Duodenal mucosa (tissue), 2 donors: ENCODE measurements at regions not wholly inside any gene's neighbourhood (a gene's known extent, or its start where the extent isn't known, plus 50 kb on each side); places are given as distances from the start of the nearest gene placed in this dataset.

Experiments
- H3K27ac ChIP-seq: one replicate; pipeline ENCODE4 v1.7.0; 2013; ENCODE audit warnings: low read depth, low read length
- H3K27me3 ChIP-seq, 2 donors: one replicate each; pipeline ENCODE4 v1.7.0; 2013; ENCODE audit warnings: low read length in 2 of 2, control low read depth in 1 of 2; ENCODE audit not compliant: insufficient read depth in 2 of 2, control insufficient read depth in 1 of 2
- H3K36me3 ChIP-seq, 2 donors: one replicate each; pipeline ENCODE4 v1.7.0; 2013; ENCODE audit warnings: low read length in 2 of 2, control low read depth in 1 of 2; ENCODE audit not compliant: insufficient read depth in 2 of 2, control insufficient read depth in 1 of 2
- H3K4me1 ChIP-seq, 2 donors: one replicate each; pipeline ENCODE4 v1.7.0; 2013; ENCODE audit warnings: low read length in 2 of 2, control low read depth in 1 of 2; ENCODE audit not compliant: insufficient read depth in 2 of 2, control insufficient read depth in 1 of 2
- H3K4me3 ChIP-seq, 2 donors: one replicate each; pipeline ENCODE4 v1.7.0; 2013; ENCODE audit warnings: low read length in 2 of 2, low read depth in 1 of 2
- H3K9ac ChIP-seq, 2 donors: one replicate each; pipeline ENCODE4 v1.7.0; 2013; ENCODE audit warnings: low read length in 2 of 2, low read depth in 1 of 2
- H3K9me3 ChIP-seq, 2 donors: one replicate each; pipeline ENCODE4 v1.7.0; 2013; ENCODE audit warnings: low read length in 2 of 2, control low read depth in 1 of 2; ENCODE audit not compliant: control insufficient read depth in 1 of 2

DNA sequence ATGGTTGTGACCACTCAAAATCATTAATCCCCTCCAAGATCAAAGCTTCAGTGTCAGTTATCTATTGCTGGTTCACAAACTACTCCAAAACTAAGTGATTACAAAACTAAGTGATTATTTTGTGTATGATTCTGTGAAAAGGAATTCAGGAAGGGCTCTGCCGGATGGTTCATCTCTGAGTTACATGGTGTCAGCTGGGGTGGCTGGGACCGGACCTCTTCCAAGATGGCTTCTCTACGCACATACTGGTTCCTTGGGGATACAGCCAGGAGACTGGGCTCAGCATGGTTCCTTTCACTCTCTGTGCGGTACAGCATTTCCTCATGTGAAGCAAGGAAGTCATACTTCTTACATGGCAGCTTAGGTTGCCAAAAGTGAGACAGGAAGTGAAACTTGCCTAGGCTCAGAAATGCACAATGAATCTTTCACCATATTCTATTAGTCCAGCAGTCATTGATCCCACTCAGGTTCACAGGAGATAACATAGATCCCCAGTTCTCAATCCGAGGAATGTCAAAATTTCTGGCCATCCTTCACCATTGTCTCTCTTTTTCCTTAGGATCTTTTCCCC is 97.9 kb upstream of the IRX6 start:
- H3K27ac ChIP-seq, result no peak overlapping the region

DNA sequence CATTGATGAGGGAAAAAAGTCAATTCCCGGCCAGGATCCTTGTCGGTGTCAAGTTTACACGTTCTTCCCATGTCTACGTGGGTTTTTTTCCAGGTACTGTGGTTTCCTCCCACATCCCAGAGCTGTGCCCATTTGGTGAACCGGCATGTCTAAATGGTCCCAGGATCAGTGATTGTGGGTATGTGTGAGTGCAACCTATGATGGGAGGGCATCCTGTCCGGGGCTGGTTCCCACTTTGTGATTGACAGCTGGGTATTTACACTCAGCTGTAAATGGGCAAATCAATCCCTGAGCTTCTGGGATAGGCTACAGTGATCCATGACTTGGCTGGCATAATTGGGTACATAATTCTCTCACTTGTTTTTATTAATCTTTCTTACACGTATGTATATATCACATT is 91.2 kb upstream of the IRX6 start:
- no peaks in the 10 kb centered on the region for H3K4me1 ChIP-seq
- H3K27me3 ChIP-seq, result peaks cover 0 to 2% of the 10 kb centered on the region in 2 donors
- H3K27ac ChIP-seq, result no peak overlapping the region
- H3K9ac ChIP-seq, result no peak overlapping the region
- no peak overlapping the region for H3K4me3 ChIP-seq
- H3K36me3 ChIP-seq, result no peaks in the 10 kb centered on the region
- no peaks in the 10 kb centered on the region for H3K9me3 ChIP-seq

More for the DNA sequence above, 97.9 kb upstream of the IRX6 start:
- Histone ChIP-seq H3K9ac (no peak overlapping the region), H3K9me3 (peaks cover 0 to 6% of the 10 kb centered on the region in 2 donors), H3K4me1 (no peaks in the 10 kb centered on the region), H3K4me3 (no peak overlapping the region), H3K36me3 (no peaks in the 10 kb centered on the region), H3K27me3 (no peaks in the 10 kb centered on the region)

DNA sequence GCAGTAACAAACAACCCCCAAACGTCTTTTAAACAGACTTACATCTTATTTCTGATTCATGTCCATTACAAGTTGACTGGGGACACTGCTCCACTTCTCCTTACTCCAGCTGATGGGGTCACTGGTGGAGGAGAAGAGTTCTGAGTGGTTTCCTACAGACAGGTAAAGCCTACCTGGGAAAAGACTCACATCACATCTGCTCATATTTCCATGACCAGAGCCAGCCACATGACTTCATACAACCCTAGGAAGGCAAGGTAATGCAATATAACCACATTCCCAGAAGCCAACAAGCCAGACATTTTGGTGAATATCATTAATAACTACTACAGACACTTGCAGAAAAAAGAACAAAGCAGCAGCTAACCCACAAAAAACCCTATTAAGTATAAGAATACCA is 90.5 kb upstream of the IRX6 start:
- Histone ChIP-seq H3K27ac (no peak overlapping the region), H3K4me3 (no peak overlapping the region), H3K4me1 (no peaks in the 10 kb centered on the region), H3K27me3 (peaks cover 0 to 2% of the 10 kb centered on the region in 2 donors), H3K36me3 (no peaks in the 10 kb centered on the region), H3K9ac (no peak overlapping the region), H3K9me3 (no peaks in the 10 kb centered on the region)

DNA sequence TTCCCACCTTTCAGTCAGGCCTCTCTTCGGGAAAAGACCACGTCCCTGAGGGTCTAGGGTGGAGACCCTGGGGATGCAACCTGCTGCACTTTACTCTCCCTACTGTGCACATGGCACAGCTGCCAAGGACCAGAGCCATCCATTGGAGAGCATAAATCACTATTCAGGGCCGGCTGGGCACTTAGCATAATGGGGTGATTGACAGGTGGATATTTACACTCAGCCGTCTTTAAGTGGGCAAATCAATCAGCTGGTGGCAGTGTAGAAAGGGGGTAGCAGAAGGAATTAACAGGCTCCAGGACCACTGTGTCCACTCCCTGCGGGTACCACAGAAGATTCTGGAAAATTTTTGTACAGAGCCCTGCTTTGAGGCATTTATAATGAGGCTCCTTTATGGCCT is 87.3 kb upstream of the IRX6 start:
- Histone ChIP-seq H3K9ac (no peak overlapping the region), H3K36me3 (no peaks in the 10 kb centered on the region), H3K27ac (no peak overlapping the region), H3K4me3 (no peak overlapping the region), H3K4me1 (no peaks in the 10 kb centered on the region), H3K27me3 (peaks cover 0 to 2% of the 10 kb centered on the region in 2 donors), H3K9me3 (no peaks in the 10 kb centered on the region)

DNA sequence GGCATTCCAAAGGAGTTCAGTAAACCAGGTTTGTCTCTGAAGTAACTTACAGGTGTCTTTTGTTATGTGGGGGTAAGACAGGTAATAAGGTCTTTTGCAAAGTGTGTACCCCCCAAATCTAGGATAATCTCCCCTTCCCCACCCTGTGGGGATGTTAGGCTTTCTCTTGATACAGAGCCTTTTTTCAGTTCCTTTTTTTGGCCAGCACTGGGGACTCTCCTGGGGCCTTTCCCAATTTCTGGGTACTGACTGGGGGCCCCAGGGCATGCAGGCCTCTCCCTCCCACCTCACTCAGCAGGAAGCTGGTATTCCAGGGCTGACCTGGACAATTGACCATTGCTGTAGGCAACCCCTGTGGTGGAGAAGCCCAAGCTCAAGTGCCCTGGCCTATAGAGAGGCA is 84.3 kb upstream of the IRX6 start:
- Histone ChIP-seq H3K9ac (no peak overlapping the region), H3K36me3 (no peaks in the 10 kb centered on the region), H3K9me3 (no peaks in the 10 kb centered on the region), H3K4me1 (no peaks in the 10 kb centered on the region), H3K27me3 (peaks cover 0 to 2% of the 10 kb centered on the region in 2 donors), H3K4me3 (no peak overlapping the region), H3K27ac (no peak overlapping the region)

DNA sequence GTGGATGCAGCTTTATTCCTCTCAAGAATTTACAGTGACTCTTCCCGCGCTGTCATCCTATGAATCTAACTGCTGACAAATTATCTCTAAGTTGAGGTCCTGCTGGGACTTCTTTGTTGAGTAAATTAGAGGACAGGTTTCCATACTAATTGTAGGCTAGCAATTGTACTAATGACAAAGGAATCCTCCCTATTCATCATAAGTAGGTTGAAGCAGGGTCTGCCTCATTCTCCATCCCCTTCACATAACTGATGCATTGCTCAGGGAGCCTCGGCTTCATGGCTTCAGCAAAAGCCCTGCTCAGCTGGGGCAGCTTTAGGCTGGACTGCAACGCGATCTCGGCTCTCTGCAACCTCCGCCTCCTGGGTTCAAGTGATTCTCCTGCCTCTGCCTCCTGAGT is 83.1 kb upstream of the IRX6 start:
- no peaks in the 10 kb centered on the region for H3K36me3 ChIP-seq
- H3K9me3 ChIP-seq, result no peaks in the 10 kb centered on the region
- no peak overlapping the region for H3K27ac ChIP-seq
- no peak overlapping the region for H3K4me3 ChIP-seq
- no peak overlapping the region for H3K9ac ChIP-seq
- no peaks in the 10 kb centered on the region for H3K4me1 ChIP-seq
- H3K27me3 ChIP-seq, result peaks cover 0 to 2% of the 10 kb centered on the region in 2 donors

DNA sequence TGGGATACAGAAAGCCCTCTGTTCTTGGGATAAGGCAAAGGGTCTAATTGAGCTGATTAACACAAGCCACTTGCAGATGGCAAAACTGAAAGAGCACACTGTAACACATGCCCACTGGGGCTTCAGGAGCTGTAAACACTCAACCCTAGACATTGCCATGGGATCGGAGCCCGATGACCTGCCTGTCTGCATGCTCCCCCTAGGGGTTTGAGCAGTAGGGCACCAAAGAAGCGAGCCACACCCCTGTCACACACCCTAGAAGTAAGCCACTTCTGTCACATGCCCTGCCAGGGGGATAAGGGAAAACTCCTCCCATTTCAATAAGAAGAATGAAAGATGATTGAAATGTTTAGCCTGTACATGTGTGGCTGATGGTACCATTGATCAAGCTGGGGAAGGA is 81.3 kb upstream of the IRX6 start:
- H3K36me3 ChIP-seq, result no peaks in the 10 kb centered on the region
- no peak overlapping the region for H3K9ac ChIP-seq
- H3K4me1 ChIP-seq, result no peaks in the 10 kb centered on the region
- H3K9me3 ChIP-seq, result no peaks in the 10 kb centered on the region
- no peak overlapping the region for H3K4me3 ChIP-seq
- H3K27me3 ChIP-seq, result no peaks in the 10 kb centered on the region
- H3K27ac ChIP-seq, result no peak overlapping the region

DNA sequence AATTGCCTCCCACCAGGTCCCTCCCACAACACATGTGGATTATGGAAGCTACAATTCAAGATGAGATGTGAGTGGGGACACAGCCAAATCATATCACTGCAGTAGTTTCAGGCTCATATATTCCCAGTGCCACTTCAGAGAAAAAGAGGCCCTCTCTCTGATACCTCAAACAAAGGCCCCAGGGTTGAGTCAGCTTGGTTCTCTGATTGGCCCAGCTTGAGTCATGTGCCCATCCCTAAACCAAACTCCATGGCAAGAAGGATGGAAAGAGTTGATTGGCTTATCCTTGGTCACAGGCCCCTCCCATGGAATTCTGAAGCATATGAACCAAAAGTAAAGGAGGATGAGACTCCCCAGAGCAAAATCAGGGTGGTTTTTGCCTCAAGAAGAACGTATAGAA is 75.9 kb upstream of the IRX6 start:
- no peaks in the 10 kb centered on the region for H3K27me3 ChIP-seq

GRCh38 chr16:55248494-55248893 is 75.5 kb upstream of the IRX6 start:
- Histone ChIP-seq H3K36me3 (no peaks in the 10 kb centered on the region), H3K9ac (no peak overlapping the region), H3K9me3 (no peaks in the 10 kb centered on the region), H3K27me3 (no peaks in the 10 kb centered on the region), H3K4me3 (no peak overlapping the region), H3K27ac (no peak overlapping the region), H3K4me1 (no peaks in the 10 kb centered on the region)

More for the DNA sequence above, 75.9 kb upstream of the IRX6 start:
- no peaks in the 10 kb centered on the region for H3K4me1 ChIP-seq
- no peak overlapping the region for H3K4me3 ChIP-seq
- no peaks in the 10 kb centered on the region for H3K9me3 ChIP-seq
- H3K36me3 ChIP-seq, result no peaks in the 10 kb centered on the region
- no peak overlapping the region for H3K27ac ChIP-seq
- H3K9ac ChIP-seq, result no peak overlapping the region

DNA sequence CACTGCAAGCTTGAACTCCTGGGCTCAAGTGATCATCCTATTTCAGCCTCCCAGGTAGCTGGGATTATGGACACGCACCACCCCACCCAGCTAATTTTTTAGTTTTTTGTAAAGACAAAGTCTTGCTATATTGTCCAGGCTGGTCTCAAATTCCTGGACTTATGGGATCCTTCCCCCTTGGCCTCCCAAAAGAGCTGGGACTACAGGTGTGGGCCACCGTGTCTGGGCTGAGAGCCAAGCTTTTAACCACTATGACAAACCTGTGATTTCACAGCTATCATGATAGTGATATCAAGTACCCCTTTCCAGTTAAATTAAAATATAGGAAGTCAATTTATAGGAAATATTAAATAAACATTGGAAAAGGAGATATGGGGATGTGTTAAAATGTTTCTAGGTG is 74.6 kb upstream of the IRX6 start:
- Histone ChIP-seq H3K9ac (no peak overlapping the region), H3K4me1 (no peaks in the 10 kb centered on the region), H3K27me3 (no peaks in the 10 kb centered on the region), H3K27ac (no peak overlapping the region), H3K9me3 (no peaks in the 10 kb centered on the region), H3K4me3 (no peak overlapping the region), H3K36me3 (no peaks in the 10 kb centered on the region)

GRCh38 chr16:55249936-55250335 is 74.1 kb upstream of the IRX6 start:
- Histone ChIP-seq H3K27me3 (no peaks in the 10 kb centered on the region), H3K4me3 (no peak overlapping the region), H3K4me1 (no peaks in the 10 kb centered on the region), H3K27ac (no peak overlapping the region), H3K9ac (no peak overlapping the region), H3K36me3 (no peaks in the 10 kb centered on the region), H3K9me3 (no peaks in the 10 kb centered on the region)
